ENCODE measurements at regions not wholly inside any gene's neighbourhood (a gene's known extent, or its start where the extent isn't known, plus 50 kb on each side); places are given as distances from the start of the nearest gene placed in this dataset.
A peak's percentile ranks its signal among the peaks of the same experiment; 100 is the strongest.

DNA sequence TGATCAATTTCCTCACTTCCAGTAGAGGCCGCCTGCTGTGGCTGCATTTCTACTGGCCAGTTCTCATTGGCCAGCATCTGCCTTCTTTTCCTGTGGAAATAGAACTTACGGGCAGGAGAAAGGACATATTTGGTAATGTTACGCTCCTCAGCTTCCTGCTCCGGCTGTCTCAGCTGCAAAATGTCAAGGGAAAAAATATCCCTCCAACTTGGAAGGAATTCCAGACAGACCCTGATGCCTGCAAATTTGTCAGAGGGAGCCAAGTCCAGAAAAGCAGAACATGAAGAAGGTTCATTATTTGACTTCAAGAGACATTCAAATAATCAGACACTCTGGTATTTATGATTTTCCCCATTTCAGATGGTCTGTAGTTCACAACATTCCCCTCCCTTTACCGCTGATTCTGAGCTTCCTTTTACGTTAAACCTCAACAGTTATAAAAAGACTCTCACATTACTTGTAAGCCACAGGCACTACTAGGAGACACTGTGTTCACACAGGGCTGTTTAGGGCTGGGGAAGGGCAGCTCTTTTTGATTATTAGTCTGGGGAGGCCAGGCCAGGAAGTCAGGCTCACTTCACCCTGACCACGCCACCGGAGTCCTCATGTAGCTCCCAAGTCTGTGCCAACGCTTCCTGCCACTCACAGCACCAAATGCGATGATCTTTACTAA lies 179.6 kb upstream of the CCN2 start:
- ChIA-PET CTCF (interaction anchor here (1.6 kb wide), 1 partner anchor 180 kb away, joined by 6 read pairs; the partner anchor contains the start of gene CCN2), POLR2A (no interaction called here)
- Mint-ChIP-seq H3K4me1 (peaks cover 38% of the 10 kb centered on the region), H3K27me3 (ENCODE audit: low read depth) (no peaks in the 10 kb centered on the region), H3K27ac (no peak overlapping the region), H3K9me3 (peaks cover 15% of the 10 kb centered on the region), H3K36me3 (peaks cover 3% of the 10 kb centered on the region; the same call in 1 of the 2 replicates), H3K4me3 (no peak overlapping the region)
- no peak for DNase-seq (ENCODE audit: low spot score)
- peak; percentile 19; the same call in 1 of the 2 replicates for ATAC-seq
- no peak for TF ChIP-seq KAT7 (CRISPR knock-in tag; IDR thresholded peaks at IDR 0.05; ENCODE audit: borderline replicate concordance)
- TF ChIP-seq ZNF138 (CRISPR knock-in tag; conservative IDR thresholded peaks at IDR 0.05) = no peak
- TF ChIP-seq GTF2I (CRISPR knock-in tag; conservative IDR thresholded peaks at IDR 0.05) = no peak
- TF ChIP-seq, protein P1, sequence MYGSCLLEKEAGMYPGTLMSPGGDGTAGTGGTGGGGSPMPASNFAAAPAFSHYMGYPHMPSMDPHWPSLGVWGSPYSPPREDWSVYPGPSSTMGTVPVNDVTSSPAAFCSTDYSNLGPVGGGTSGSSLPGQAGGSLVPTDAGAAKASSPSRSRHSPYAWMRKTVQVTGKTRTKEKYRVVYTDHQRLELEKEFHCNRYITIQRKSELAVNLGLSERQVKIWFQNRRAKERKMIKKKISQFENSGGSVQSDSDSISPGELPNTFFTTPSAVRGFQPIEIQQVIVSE (CRISPR knock-in tag; IDR thresholded peaks at IDR 0.05; ENCODE audit: borderline replicate concordance) = no peak
- TF ChIP-seq, protein P2, sequence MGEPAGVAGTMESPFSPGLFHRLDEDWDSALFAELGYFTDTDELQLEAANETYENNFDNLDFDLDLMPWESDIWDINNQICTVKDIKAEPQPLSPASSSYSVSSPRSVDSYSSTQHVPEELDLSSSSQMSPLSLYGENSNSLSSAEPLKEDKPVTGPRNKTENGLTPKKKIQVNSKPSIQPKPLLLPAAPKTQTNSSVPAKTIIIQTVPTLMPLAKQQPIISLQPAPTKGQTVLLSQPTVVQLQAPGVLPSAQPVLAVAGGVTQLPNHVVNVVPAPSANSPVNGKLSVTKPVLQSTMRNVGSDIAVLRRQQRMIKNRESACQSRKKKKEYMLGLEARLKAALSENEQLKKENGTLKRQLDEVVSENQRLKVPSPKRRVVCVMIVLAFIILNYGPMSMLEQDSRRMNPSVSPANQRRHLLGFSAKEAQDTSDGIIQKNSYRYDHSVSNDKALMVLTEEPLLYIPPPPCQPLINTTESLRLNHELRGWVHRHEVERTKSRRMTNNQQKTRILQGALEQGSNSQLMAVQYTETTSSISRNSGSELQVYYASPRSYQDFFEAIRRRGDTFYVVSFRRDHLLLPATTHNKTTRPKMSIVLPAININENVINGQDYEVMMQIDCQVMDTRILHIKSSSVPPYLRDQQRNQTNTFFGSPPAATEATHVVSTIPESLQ (CRISPR knock-in tag; IDR thresholded peaks at IDR 0.05) = no peak
- TF ChIP-seq ELF4 (CRISPR knock-in tag; IDR thresholded peaks at IDR 0.05; ENCODE audit: low read depth) = no peak
- TF ChIP-seq, protein P3, sequence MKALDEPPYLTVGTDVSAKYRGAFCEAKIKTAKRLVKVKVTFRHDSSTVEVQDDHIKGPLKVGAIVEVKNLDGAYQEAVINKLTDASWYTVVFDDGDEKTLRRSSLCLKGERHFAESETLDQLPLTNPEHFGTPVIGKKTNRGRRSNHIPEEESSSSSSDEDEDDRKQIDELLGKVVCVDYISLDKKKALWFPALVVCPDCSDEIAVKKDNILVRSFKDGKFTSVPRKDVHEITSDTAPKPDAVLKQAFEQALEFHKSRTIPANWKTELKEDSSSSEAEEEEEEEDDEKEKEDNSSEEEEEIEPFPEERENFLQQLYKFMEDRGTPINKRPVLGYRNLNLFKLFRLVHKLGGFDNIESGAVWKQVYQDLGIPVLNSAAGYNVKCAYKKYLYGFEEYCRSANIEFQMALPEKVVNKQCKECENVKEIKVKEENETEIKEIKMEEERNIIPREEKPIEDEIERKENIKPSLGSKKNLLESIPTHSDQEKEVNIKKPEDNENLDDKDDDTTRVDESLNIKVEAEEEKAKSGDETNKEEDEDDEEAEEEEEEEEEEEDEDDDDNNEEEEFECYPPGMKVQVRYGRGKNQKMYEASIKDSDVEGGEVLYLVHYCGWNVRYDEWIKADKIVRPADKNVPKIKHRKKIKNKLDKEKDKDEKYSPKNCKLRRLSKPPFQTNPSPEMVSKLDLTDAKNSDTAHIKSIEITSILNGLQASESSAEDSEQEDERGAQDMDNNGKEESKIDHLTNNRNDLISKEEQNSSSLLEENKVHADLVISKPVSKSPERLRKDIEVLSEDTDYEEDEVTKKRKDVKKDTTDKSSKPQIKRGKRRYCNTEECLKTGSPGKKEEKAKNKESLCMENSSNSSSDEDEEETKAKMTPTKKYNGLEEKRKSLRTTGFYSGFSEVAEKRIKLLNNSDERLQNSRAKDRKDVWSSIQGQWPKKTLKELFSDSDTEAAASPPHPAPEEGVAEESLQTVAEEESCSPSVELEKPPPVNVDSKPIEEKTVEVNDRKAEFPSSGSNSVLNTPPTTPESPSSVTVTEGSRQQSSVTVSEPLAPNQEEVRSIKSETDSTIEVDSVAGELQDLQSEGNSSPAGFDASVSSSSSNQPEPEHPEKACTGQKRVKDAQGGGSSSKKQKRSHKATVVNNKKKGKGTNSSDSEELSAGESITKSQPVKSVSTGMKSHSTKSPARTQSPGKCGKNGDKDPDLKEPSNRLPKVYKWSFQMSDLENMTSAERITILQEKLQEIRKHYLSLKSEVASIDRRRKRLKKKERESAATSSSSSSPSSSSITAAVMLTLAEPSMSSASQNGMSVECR (CRISPR knock-in tag; IDR thresholded peaks at IDR 0.05; ENCODE audit: borderline replicate concordance) = no peak
- no peak for TF ChIP-seq NFE2L1 (CRISPR knock-in tag; IDR thresholded peaks at IDR 0.05)
- TF ChIP-seq, protein P4, sequence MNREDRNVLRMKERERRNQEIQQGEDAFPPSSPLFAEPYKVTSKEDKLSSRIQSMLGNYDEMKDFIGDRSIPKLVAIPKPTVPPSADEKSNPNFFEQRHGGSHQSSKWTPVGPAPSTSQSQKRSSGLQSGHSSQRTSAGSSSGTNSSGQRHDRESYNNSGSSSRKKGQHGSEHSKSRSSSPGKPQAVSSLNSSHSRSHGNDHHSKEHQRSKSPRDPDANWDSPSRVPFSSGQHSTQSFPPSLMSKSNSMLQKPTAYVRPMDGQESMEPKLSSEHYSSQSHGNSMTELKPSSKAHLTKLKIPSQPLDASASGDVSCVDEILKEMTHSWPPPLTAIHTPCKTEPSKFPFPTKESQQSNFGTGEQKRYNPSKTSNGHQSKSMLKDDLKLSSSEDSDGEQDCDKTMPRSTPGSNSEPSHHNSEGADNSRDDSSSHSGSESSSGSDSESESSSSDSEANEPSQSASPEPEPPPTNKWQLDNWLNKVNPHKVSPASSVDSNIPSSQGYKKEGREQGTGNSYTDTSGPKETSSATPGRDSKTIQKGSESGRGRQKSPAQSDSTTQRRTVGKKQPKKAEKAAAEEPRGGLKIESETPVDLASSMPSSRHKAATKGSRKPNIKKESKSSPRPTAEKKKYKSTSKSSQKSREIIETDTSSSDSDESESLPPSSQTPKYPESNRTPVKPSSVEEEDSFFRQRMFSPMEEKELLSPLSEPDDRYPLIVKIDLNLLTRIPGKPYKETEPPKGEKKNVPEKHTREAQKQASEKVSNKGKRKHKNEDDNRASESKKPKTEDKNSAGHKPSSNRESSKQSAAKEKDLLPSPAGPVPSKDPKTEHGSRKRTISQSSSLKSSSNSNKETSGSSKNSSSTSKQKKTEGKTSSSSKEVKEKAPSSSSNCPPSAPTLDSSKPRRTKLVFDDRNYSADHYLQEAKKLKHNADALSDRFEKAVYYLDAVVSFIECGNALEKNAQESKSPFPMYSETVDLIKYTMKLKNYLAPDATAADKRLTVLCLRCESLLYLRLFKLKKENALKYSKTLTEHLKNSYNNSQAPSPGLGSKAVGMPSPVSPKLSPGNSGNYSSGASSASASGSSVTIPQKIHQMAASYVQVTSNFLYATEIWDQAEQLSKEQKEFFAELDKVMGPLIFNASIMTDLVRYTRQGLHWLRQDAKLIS (CRISPR knock-in tag; IDR thresholded peaks at IDR 0.05; ENCODE audit: borderline replicate concordance) = no peak
- TF ChIP-seq, protein P5, sequence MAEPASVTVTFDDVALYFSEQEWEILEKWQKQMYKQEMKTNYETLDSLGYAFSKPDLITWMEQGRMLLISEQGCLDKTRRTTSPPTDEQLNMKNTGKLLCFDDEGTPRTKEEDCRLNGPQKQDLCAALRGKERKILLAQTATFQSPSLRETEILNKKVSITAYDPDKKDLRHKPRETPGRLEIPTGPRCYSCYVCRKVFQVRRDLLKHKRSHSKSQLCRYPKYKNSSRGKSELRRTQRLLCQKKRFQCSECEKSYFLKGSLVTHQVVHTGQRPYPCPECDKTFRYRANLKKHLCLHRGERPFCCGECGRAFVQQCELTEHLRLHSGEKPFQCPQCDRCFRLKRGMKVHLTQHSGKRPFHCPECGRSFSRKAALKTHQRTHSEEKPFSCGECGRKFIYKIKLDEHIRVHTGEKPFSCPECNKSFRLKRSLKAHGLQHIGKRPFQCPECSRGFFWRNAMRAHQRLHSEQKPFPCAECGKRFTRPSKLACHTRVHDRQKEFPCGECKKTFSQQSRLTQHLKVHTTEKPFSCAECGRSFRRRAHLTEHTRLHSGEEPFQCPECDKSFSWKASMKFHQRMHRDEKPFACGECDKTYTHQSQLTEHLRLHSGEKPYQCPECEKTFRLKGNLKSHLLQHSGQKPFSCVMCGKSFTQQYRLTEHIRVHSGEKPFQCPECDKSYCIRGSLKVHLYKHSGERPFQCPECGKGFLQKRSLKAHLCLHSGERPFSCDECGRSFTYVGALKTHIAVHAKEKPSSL (CRISPR knock-in tag; conservative IDR thresholded peaks at IDR 0.05) = no peak
- TF ChIP-seq, protein P6, sequence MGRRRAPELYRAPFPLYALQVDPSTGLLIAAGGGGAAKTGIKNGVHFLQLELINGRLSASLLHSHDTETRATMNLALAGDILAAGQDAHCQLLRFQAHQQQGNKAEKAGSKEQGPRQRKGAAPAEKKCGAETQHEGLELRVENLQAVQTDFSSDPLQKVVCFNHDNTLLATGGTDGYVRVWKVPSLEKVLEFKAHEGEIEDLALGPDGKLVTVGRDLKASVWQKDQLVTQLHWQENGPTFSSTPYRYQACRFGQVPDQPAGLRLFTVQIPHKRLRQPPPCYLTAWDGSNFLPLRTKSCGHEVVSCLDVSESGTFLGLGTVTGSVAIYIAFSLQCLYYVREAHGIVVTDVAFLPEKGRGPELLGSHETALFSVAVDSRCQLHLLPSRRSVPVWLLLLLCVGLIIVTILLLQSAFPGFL (CRISPR knock-in tag; IDR thresholded peaks at IDR 0.05; ENCODE audit: borderline replicate concordance) = no peak
- no peak for TF ChIP-seq OVOL2 (CRISPR knock-in tag; IDR thresholded peaks at IDR 0.05; ENCODE audit: borderline replicate concordance)
- TF ChIP-seq, protein P7, sequence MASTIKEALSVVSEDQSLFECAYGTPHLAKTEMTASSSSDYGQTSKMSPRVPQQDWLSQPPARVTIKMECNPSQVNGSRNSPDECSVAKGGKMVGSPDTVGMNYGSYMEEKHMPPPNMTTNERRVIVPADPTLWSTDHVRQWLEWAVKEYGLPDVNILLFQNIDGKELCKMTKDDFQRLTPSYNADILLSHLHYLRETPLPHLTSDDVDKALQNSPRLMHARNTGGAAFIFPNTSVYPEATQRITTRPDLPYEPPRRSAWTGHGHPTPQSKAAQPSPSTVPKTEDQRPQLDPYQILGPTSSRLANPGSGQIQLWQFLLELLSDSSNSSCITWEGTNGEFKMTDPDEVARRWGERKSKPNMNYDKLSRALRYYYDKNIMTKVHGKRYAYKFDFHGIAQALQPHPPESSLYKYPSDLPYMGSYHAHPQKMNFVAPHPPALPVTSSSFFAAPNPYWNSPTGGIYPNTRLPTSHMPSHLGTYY (CRISPR knock-in tag; IDR thresholded peaks at IDR 0.05) = no peak
- TF ChIP-seq, protein P8, sequence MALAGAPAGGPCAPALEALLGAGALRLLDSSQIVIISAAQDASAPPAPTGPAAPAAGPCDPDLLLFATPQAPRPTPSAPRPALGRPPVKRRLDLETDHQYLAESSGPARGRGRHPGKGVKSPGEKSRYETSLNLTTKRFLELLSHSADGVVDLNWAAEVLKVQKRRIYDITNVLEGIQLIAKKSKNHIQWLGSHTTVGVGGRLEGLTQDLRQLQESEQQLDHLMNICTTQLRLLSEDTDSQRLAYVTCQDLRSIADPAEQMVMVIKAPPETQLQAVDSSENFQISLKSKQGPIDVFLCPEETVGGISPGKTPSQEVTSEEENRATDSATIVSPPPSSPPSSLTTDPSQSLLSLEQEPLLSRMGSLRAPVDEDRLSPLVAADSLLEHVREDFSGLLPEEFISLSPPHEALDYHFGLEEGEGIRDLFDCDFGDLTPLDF (CRISPR knock-in tag; IDR thresholded peaks at IDR 0.05) = no peak
- no peak for TF ChIP-seq NR1H2 (CRISPR knock-in tag; IDR thresholded peaks at IDR 0.05)
- TF ChIP-seq, protein P9, sequence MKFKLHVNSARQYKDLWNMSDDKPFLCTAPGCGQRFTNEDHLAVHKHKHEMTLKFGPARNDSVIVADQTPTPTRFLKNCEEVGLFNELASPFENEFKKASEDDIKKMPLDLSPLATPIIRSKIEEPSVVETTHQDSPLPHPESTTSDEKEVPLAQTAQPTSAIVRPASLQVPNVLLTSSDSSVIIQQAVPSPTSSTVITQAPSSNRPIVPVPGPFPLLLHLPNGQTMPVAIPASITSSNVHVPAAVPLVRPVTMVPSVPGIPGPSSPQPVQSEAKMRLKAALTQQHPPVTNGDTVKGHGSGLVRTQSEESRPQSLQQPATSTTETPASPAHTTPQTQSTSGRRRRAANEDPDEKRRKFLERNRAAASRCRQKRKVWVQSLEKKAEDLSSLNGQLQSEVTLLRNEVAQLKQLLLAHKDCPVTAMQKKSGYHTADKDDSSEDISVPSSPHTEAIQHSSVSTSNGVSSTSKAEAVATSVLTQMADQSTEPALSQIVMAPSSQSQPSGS (CRISPR knock-in tag; IDR thresholded peaks at IDR 0.05; ENCODE audit: borderline replicate concordance, low read depth) = no peak
